ENCODE measurements at regions not wholly inside any gene's neighbourhood (a gene's known extent, or its start where the extent isn't known, plus 50 kb on each side); places are given as distances from the start of the nearest gene placed in this dataset.

DNA sequence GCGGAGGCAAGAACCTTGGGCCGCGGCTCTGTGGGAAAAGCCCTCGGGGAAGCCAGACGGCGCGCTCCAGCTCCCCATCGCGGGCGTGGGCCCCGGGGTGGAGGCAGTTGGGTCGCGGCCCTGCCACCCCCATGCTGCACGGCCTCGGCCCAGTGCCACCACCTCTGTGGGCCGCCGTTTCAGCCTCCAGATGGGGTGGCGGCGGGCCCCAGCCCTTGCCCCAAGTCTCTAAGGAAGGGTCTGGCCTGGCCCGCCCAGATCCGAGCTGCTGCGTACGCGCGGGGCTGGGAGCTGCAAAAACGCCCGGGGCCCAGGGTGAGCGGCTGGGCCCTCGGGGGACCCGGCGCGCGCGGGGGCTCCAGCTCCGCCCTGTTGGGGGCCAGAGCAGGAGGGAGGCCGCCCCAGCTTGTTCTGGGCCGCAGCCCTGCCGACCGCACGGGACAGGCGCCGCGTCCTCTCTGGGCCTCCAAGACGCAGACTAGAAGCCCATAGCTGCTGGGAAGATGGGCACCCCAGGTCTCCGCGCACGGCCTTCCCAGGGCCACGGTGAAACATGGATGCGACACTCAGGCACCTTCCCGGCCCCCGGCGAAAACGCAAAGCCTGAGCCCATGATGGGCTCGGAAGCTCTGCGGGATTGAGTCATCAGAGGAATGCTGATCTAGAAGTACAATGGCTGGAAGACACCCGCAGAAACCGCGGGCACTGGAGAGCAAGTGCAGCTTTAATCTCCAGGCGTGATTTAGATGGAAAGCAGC lies 110.1 kb downstream of the KCTD15 start (continued):
- TF ChIP-seq E2F5 (CRISPR knock-in tag; IDR thresholded peaks at IDR 0.05), result no peak
- TF ChIP-seq RELA (CRISPR knock-in tag; IDR thresholded peaks at IDR 0.05; ENCODE audit: borderline replicate concordance), result no peak
- TF ChIP-seq CTCF (IDR thresholded peaks at IDR 0.05), result no peak
- TF ChIP-seq, protein P1, sequence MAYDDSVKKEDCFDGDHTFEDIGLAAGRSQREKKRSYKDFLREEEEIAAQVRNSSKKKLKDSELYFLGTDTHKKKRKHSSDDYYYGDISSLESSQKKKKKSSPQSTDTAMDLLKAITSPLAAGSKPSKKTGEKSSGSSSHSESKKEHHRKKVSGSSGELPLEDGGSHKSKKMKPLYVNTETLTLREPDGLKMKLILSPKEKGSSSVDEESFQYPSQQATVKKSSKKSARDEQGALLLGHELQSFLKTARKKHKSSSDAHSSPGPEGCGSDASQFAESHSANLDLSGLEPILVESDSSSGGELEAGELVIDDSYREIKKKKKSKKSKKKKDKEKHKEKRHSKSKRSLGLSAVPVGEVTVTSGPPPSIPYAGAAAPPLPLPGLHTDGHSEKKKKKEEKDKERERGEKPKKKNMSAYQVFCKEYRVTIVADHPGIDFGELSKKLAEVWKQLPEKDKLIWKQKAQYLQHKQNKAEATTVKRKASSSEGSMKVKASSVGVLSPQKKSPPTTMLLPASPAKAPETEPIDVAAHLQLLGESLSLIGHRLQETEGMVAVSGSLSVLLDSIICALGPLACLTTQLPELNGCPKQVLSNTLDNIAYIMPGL (CRISPR knock-in tag; IDR thresholded peaks at IDR 0.05), result 0 out of 2 replicates have a peak, but pooled peaks have one; percentile 4

DNA sequence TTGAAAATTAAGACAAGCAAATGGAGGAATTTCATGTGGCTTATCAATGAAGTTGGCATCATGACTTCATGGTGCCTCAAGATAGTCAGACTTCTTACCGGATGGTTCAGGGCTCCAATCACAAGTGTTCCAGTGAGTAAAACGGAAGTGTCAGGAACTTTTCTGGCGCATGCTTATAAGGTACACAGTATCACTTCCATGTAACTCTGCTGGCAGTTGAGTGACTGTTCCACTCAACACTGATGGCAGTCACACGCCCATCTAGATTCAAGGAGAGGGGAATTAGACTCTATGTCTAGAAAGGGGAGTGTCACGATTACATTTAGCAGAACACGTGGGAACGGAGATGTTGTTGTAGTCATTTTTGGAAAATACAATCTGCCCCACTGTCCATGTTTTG lies 114.3 kb downstream of the KCTD15 start:
- Mint-ChIP-seq H3K4me1 (peaks cover 34% of the 10 kb centered on the region), H3K36me3 (peaks cover 6% of the 10 kb centered on the region), H3K9me3 (peaks cover 3% of the 10 kb centered on the region; the same call in 1 of the 2 replicates), H3K27ac (peak overlapping the region; percentile 25; the same call in 1 of the 2 replicates), H3K27me3 (ENCODE audit: low read depth) (peaks cover 7% of the 10 kb centered on the region), H3K4me3 (no peak overlapping the region)
- no peak for DNase-seq (ENCODE audit: low spot score)
- CTCF ChIA-PET, result no interaction called here
- no peak for ATAC-seq
- TF ChIP-seq, protein P2, sequence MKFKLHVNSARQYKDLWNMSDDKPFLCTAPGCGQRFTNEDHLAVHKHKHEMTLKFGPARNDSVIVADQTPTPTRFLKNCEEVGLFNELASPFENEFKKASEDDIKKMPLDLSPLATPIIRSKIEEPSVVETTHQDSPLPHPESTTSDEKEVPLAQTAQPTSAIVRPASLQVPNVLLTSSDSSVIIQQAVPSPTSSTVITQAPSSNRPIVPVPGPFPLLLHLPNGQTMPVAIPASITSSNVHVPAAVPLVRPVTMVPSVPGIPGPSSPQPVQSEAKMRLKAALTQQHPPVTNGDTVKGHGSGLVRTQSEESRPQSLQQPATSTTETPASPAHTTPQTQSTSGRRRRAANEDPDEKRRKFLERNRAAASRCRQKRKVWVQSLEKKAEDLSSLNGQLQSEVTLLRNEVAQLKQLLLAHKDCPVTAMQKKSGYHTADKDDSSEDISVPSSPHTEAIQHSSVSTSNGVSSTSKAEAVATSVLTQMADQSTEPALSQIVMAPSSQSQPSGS (CRISPR knock-in tag; IDR thresholded peaks at IDR 0.05; ENCODE audit: borderline replicate concordance, low read depth), result no peak
- TF ChIP-seq, protein P3, sequence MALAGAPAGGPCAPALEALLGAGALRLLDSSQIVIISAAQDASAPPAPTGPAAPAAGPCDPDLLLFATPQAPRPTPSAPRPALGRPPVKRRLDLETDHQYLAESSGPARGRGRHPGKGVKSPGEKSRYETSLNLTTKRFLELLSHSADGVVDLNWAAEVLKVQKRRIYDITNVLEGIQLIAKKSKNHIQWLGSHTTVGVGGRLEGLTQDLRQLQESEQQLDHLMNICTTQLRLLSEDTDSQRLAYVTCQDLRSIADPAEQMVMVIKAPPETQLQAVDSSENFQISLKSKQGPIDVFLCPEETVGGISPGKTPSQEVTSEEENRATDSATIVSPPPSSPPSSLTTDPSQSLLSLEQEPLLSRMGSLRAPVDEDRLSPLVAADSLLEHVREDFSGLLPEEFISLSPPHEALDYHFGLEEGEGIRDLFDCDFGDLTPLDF (CRISPR knock-in tag; IDR thresholded peaks at IDR 0.05), result no peak
- TF ChIP-seq IRF2 (CRISPR knock-in tag; IDR thresholded peaks at IDR 0.05; ENCODE audit: borderline replicate concordance, low read depth), result no peak
- TF ChIP-seq CREB1 (CRISPR knock-in tag; IDR thresholded peaks at IDR 0.05), result no peak
- no peak for TF ChIP-seq GTF2I (CRISPR knock-in tag; conservative IDR thresholded peaks at IDR 0.05)
- TF ChIP-seq FOXP1 (CRISPR knock-in tag; IDR thresholded peaks at IDR 0.05; ENCODE audit: borderline replicate concordance), result no peak
- no peak for TF ChIP-seq TEAD1 (CRISPR knock-in tag; IDR thresholded peaks at IDR 0.05)
- TF ChIP-seq ATF3 (CRISPR knock-in tag; conservative IDR thresholded peaks at IDR 0.05), result no peak
- TF ChIP-seq JUN (CRISPR knock-in tag; IDR thresholded peaks at IDR 0.05), result no peak
- no peak for TF ChIP-seq PRRX2 (CRISPR knock-in tag; IDR thresholded peaks at IDR 0.05)
- no peak for TF ChIP-seq NR2C2 (CRISPR knock-in tag; IDR thresholded peaks at IDR 0.05)
- TF ChIP-seq ZNF121 (CRISPR knock-in tag; IDR thresholded peaks at IDR 0.05), result no peak
- no peak for TF ChIP-seq EMX1 (CRISPR knock-in tag; IDR thresholded peaks at IDR 0.05)
- no peak for TF ChIP-seq ATF1 (CRISPR knock-in tag; IDR thresholded peaks at IDR 0.05)
- no peak for TF ChIP-seq AFF4 (CRISPR knock-in tag; IDR thresholded peaks at IDR 0.05; ENCODE audit: borderline replicate concordance)
- no peak for TF ChIP-seq USF2 (CRISPR knock-in tag; IDR thresholded peaks at IDR 0.05)
- no peak for TF ChIP-seq NFE2L1 (CRISPR knock-in tag; IDR thresholded peaks at IDR 0.05)
- no peak for TF ChIP-seq E2F5 (CRISPR knock-in tag; IDR thresholded peaks at IDR 0.05)
- no peak for TF ChIP-seq MXD4 (CRISPR knock-in tag; IDR thresholded peaks at IDR 0.05; ENCODE audit: borderline replicate concordance)
- POLR2A ChIA-PET, result no interaction called here
